ENCODE measurements at regions not wholly inside any gene's neighbourhood (a gene's known extent, or its start where the extent isn't known, plus 50 kb on each side); places are given as distances from the start of the nearest gene placed in this dataset.

DNA sequence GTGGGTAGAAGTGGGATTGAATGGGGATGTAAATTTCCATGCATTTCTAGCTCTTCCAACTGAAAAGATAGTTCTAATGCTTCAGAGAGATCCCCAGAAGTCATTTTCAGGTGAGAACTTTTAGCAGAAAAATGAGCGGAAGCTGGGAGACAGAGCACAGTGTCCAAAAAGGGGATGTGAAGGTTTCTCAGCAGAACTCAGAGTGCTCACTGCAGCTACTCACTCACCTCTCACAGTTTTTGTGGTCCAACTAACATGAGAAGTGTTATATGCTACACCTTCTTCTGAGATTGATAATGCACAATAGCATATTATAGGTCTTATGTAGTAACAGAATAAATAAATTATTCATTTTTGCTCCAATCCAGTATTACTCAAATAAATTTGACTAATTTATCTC is 519.2 kb upstream of the HS3ST5 start:
- Mint-ChIP-seq H3K36me3 (ENCODE audit: insufficient read depth, unreplicated experiment) (no peaks in the 10 kb centered on the region), H3K27me3 (ENCODE audit: unreplicated experiment) (no peaks in the 10 kb centered on the region), H3K27ac (ENCODE audit: unreplicated experiment) (no peak overlapping the region), H3K4me1 (ENCODE audit: low read depth, unreplicated experiment) (no peaks in the 10 kb centered on the region), H3K9me3 (ENCODE audit: low read depth, unreplicated experiment) (peaks cover 6% of the 10 kb centered on the region), H3K4me3 (ENCODE audit: low read depth, unreplicated experiment) (no peak overlapping the region)
- CTCF ChIA-PET = no interaction called here
- TF ChIP-seq CTCF (IDR thresholded peaks at IDR 0.05; ENCODE audit: unreplicated experiment) = no peak
- no TSS peak for BruUV-seq (replicated peaks)
- no peak for DNase-seq
- intact Hi-C loops (cut with micrococcal nuclease; ENCODE audit: unreplicated experiment) = no loop called here

DNA sequence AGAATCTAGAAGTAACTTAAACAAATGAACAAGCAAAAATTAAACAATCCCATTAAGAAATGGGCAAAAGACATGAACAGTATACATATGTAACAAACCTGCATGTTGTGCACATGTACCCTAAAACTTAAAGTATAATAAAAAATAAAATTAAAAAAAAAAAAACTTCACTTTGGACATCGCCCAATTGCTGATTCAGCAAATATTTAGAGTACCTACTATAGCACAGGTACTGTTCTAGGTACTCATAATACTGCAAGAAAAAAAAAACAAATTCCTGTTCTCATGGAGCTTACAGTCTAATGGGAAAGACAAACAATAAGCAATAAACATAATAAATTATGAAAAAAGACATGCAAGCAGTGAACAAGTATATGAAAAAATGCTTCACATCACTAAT is 501.5 kb upstream of the HS3ST5 start:
- DNase-seq = no peak
- H3K4me3 Mint-ChIP-seq (ENCODE audit: low read depth, unreplicated experiment) = no peak overlapping the region
- H3K9me3 Mint-ChIP-seq (ENCODE audit: low read depth, unreplicated experiment) = peaks cover 8% of the 10 kb centered on the region
- H3K36me3 Mint-ChIP-seq (ENCODE audit: insufficient read depth, unreplicated experiment) = no peaks in the 10 kb centered on the region
- no peaks in the 10 kb centered on the region for H3K27me3 Mint-ChIP-seq (ENCODE audit: unreplicated experiment)
- no peak for TF ChIP-seq CTCF (IDR thresholded peaks at IDR 0.05; ENCODE audit: unreplicated experiment)
- intact Hi-C loops (cut with micrococcal nuclease; ENCODE audit: unreplicated experiment) = no loop called here
- H3K27ac Mint-ChIP-seq (ENCODE audit: unreplicated experiment) = no peak overlapping the region
- BruUV-seq (replicated peaks) = no TSS peak
- no peaks in the 10 kb centered on the region for H3K4me1 Mint-ChIP-seq (ENCODE audit: low read depth, unreplicated experiment)
- CTCF ChIA-PET = no interaction called here

- Mint-ChIP-seq H3K4me3 (ENCODE audit: low read depth, unreplicated experiment) (no peak overlapping the region), H3K27ac (ENCODE audit: unreplicated experiment) (no peak overlapping the region), H3K9me3 (ENCODE audit: low read depth, unreplicated experiment) (peaks cover 7% of the 10 kb centered on the region), H3K4me1 (ENCODE audit: low read depth, unreplicated experiment) (no peaks in the 10 kb centered on the region), H3K27me3 (ENCODE audit: unreplicated experiment) (no peaks in the 10 kb centered on the region), H3K36me3 (ENCODE audit: insufficient read depth, unreplicated experiment) (no peaks in the 10 kb centered on the region)
- DNase-seq = no peak
- no peak for TF ChIP-seq CTCF (IDR thresholded peaks at IDR 0.05; ENCODE audit: unreplicated experiment)
- intact Hi-C loops (cut with micrococcal nuclease; ENCODE audit: unreplicated experiment) = no loop called here
- no TSS peak for BruUV-seq (replicated peaks)
- CTCF ChIA-PET = no interaction called here
These were observed 496.2 kb upstream of the HS3ST5 start for GRCh38 chr6:114839019-114839418.

DNA sequence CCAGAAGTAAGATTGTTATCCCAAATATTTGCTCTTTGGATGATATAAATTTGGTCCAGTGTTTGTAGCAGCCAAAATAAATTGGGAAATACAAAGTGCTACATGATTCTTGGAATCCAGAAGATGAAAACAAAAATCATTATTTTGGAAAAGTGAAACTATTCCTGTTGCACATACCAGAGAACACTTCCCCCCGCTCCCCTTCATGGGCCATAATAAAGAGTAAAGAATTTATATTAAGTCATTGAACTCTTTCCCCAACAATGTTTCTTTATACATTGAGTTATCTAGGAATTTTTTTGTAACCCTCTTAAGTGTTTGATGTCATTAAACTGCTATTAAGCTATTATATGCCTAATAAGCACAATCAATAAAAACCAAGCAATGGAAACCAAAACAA is 490.4 kb upstream of the HS3ST5 start:
- H3K27ac Mint-ChIP-seq (ENCODE audit: unreplicated experiment) = no peak overlapping the region
- no peak for TF ChIP-seq CTCF (IDR thresholded peaks at IDR 0.05; ENCODE audit: unreplicated experiment)
- DNase-seq = no peak
- no peaks in the 10 kb centered on the region for H3K36me3 Mint-ChIP-seq (ENCODE audit: insufficient read depth, unreplicated experiment)
- no peaks in the 10 kb centered on the region for H3K4me1 Mint-ChIP-seq (ENCODE audit: low read depth, unreplicated experiment)
- intact Hi-C loops (cut with micrococcal nuclease; ENCODE audit: unreplicated experiment) = no loop called here
- BruUV-seq (replicated peaks) = no TSS peak
- CTCF ChIA-PET = no interaction called here
- H3K27me3 Mint-ChIP-seq (ENCODE audit: unreplicated experiment) = no peaks in the 10 kb centered on the region
- H3K4me3 Mint-ChIP-seq (ENCODE audit: low read depth, unreplicated experiment) = no peak overlapping the region
- peaks cover 8% of the 10 kb centered on the region for H3K9me3 Mint-ChIP-seq (ENCODE audit: low read depth, unreplicated experiment)

DNA sequence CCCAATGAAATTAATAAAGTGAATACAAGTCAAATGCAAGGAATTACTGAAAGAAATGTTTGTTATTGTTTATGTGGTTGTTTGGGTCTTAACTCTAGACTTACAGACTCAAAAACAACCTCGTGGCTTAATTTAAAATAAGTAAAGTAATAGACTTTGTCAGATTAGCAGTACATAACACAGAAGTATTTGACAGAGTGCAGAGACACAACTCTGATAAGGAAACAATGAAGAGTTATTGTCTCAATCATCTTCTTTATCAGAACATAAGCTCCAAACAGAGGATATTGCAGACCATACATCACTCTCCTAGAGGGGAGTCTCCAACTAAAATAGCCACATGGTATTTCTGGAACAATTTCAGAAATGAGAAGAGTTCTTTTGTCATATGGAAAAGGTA is 487.7 kb upstream of the HS3ST5 start:
- no peak for DNase-seq
- Mint-ChIP-seq H3K4me1 (ENCODE audit: low read depth, unreplicated experiment) (no peaks in the 10 kb centered on the region), H3K27me3 (ENCODE audit: unreplicated experiment) (no peaks in the 10 kb centered on the region), H3K27ac (ENCODE audit: unreplicated experiment) (no peak overlapping the region), H3K4me3 (ENCODE audit: low read depth, unreplicated experiment) (no peak overlapping the region), H3K36me3 (ENCODE audit: insufficient read depth, unreplicated experiment) (no peaks in the 10 kb centered on the region), H3K9me3 (ENCODE audit: low read depth, unreplicated experiment) (peaks cover 8% of the 10 kb centered on the region)
- CTCF ChIA-PET = interaction anchor here (0.8 kb wide), 1 partner anchor 47 kb away, joined by 4 read pairs; no protein-coding TSS in a partner anchor
- intact Hi-C loops (cut with micrococcal nuclease; ENCODE audit: unreplicated experiment) = no loop called here
- no TSS peak for BruUV-seq (replicated peaks)
- TF ChIP-seq CTCF (IDR thresholded peaks at IDR 0.05; ENCODE audit: unreplicated experiment) = no peak

Data from Calu3 (cell line).